ENCODE measurements at regions not wholly inside any gene's neighbourhood (a gene's known extent, or its start where the extent isn't known, plus 50 kb on each side); places are given as distances from the start of the nearest gene placed in this dataset.
"Not testable (repeated sequence)": the region's sequence is repeated elsewhere in the genome, so short reads cannot be mapped to it uniquely, and the experiment has no call there.

GRCh38 chr6:169108753-169109152, 144.9 kb downstream of the THBS2 start:
- Mint-ChIP-seq H3K27ac (no peak overlapping the region), H3K9me3 (no peaks in the 10 kb centered on the region), H3K27me3 (ENCODE audit: low read depth in 3 of 3) (peaks cover 0 to 8% (median 3%) of the 10 kb centered on the region in 3 donors), H3K4me1 (no peaks in the 10 kb centered on the region), H3K4me3 (no peak overlapping the region), H3K36me3 (no peaks in the 10 kb centered on the region)
- DNase-seq, result no peak

DNA sequence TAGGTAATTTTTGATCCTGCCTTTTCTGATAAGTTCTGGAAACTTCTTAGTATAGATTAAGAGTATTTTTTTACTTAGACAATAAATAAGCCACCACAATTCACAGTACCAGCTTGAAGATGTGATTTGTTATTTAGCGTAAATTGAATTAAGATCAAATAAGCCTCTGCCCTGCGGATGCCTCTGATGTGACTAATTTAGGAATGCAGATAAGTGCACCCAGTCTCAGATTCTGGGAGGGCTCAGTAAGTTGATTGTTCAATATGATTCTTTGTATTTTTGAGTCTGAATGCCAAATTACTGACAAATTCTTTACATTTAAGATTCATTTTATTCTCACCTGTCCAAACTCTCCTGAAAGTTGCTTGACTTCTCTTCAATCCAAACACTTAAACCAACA, 147.5 kb downstream of the THBS2 start:
- Mint-ChIP-seq H3K4me3 (no peak overlapping the region), H3K36me3 (no peaks in the 10 kb centered on the region), H3K9me3 (no peaks in the 10 kb centered on the region), H3K27ac (no peak overlapping the region), H3K4me1 (no peaks in the 10 kb centered on the region), H3K27me3 (ENCODE audit: low read depth in 3 of 3) (peaks cover 0 to 5% (median 2%) of the 10 kb centered on the region in 3 donors)
- DNase-seq, result no peak

GRCh38 chr6:169101981-169102380, 151.7 kb downstream of the THBS2 start:
- Mint-ChIP-seq H3K36me3 (no peaks in the 10 kb centered on the region), H3K27me3 (ENCODE audit: low read depth in 3 of 3) (peaks cover 0 to 15% (median 0%) of the 10 kb centered on the region in 3 donors), H3K4me3 (no peak overlapping the region), H3K27ac (no peak overlapping the region), H3K4me1 (no peaks in the 10 kb centered on the region), H3K9me3 (peaks cover 0 to 2% (median 0%) of the 10 kb centered on the region in 6 donors)
- DNase-seq, result no peak

DNA sequence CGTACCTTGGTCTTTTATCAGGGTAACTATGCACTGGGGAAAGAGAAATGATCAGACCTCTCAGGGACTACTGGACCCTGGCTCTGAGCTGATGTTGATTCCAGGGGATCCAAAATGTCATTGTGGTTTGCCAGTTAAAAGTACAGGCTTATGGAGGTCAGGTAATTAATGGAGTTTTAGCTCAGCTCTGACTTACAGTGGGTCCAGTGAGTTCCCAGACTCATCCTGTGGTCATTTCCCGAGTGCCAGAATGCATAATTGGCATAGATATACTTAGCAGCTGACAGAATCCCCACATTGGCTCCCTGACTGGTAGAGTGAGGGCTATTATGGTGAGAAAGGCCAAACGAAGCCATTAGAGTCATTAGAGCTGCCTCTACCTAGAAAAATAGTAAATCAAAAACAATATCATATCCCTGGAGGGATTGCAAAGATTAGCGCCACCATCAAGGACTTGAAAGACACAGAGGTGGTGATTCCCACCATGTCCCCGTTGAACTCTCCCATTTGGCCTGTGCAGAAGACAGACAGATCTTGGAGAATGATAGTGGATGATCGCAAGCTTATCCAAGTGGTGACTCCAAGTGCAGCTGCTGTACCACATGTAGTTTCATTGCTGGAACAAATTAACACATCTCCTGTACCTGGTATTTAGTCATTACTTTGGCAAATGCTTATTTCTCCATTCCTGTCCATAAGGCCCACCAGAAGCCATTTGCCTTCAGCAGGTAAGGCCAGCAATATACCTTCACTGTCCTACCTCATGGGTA, 152.4 kb downstream of the THBS2 start:
- Mint-ChIP-seq H3K36me3 (no peaks in the 10 kb centered on the region), H3K4me1 (no peaks in the 10 kb centered on the region), H3K4me3 (no peak overlapping the region), H3K27ac (no peak overlapping the region), H3K9me3 (peaks cover 0 to 2% (median 0%) of the 10 kb centered on the region in 6 donors), H3K27me3 (ENCODE audit: low read depth in 3 of 3) (peaks cover 0 to 15% (median 0%) of the 10 kb centered on the region in 3 donors)
- no peak for DNase-seq

DNA sequence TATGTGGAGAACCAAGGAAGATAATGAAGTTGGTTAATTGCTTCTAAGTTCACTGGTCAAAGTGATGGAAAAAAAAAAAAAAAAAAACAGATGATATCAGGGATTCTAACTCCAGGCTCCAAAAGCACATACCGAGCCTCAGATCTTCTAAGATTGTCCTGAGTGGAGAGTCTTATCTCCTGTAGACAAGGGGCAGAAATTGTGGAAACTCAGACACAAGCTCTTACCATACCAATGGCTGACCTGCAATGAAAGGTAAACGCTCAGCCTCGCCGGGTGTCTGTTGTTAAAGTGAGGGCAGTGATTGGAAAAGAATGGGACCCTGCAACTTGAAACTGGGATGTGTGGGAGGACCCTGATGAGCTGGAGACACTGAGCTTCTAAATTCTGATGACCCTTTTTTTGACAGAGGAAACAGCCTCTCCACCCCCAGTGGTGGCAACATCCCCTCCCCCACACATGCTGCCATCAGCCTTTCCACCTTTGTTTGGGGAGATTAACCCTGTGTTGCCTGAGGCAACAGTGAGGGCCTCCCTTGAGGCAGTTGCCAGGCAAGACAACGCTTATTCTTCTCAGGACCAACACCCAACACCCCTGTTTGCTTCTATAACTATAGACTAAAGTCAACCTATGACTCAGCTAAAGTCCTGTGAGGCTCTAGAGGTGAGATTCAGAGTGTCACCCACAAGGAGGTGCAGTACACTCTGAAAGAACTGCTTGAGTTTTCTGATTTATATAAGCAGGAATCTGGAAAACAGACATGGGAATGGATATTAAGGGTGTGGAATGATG, 154.0 kb downstream of the THBS2 start:
- peaks cover 0 to 15% (median 0%) of the 10 kb centered on the region in 3 donors for H3K27me3 Mint-ChIP-seq (ENCODE audit: low read depth in 3 of 3)
- no peaks in the 10 kb centered on the region for H3K4me1 Mint-ChIP-seq
- no peak overlapping the region for H3K27ac Mint-ChIP-seq
- H3K9me3 Mint-ChIP-seq, result peaks cover 0 to 2% (median 0%) of the 10 kb centered on the region in 6 donors
- DNase-seq, result no peak
- H3K4me3 Mint-ChIP-seq, result no peak overlapping the region
- H3K36me3 Mint-ChIP-seq, result no peaks in the 10 kb centered on the region

DNA sequence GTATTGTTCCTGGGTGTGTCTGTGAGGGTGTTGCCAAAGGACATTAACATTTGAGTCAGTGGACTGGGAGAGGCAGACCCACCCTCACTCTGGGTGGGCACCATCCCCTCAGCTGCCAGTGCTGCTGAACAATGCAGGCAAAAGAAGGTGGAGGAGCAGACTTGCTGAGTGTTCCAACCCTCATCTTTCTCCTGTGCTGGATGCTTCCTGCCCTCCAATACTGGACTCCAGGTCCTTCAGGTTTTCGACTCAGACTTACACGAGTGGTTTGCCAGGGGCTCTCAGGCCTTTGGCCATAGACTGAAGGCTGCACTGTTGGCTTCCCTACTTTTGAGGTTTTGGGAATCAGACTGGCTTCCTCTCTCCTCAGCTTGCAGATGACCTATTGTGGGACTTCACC, 155.0 kb downstream of the THBS2 start:
- not testable (repeated sequence) for H3K9me3 Mint-ChIP-seq, H3K36me3 Mint-ChIP-seq, H3K27ac Mint-ChIP-seq, H3K4me1 Mint-ChIP-seq, DNase-seq, H3K4me3 Mint-ChIP-seq
- H3K27me3 Mint-ChIP-seq (ENCODE audit: low read depth in 3 of 3), result peaks cover 0 to 15% (median 0%) of the 10 kb centered on the region in 3 donors

- H3K4me3 Mint-ChIP-seq, result no peak overlapping the region
- no peak overlapping the region for H3K27ac Mint-ChIP-seq
- no peaks in the 10 kb centered on the region for H3K36me3 Mint-ChIP-seq
- peaks cover 0 to 2% (median 0%) of the 10 kb centered on the region in 6 donors for H3K9me3 Mint-ChIP-seq
- H3K4me1 Mint-ChIP-seq, result no peaks in the 10 kb centered on the region
- no peak for DNase-seq
- H3K27me3 Mint-ChIP-seq (ENCODE audit: low read depth in 3 of 3), result peaks cover 0 to 15% (median 0%) of the 10 kb centered on the region in 3 donors
These were observed 155.5 kb downstream of the THBS2 start for GRCh38 chr6:169098116-169098515.

GRCh38 chr6:169097381-169097959, 156.2 kb downstream of the THBS2 start:
- peaks cover 0 to 15% (median 0%) of the 10 kb centered on the region in 3 donors for H3K27me3 Mint-ChIP-seq (ENCODE audit: low read depth in 3 of 3)
- H3K4me1 Mint-ChIP-seq, result no peaks in the 10 kb centered on the region
- H3K27ac Mint-ChIP-seq, result no peak overlapping the region
- H3K4me3 Mint-ChIP-seq, result no peak overlapping the region
- no peak for DNase-seq
- H3K36me3 Mint-ChIP-seq, result no peaks in the 10 kb centered on the region
- peaks cover 0 to 5% (median 0%) of the 10 kb centered on the region in 6 donors for H3K9me3 Mint-ChIP-seq

DNA sequence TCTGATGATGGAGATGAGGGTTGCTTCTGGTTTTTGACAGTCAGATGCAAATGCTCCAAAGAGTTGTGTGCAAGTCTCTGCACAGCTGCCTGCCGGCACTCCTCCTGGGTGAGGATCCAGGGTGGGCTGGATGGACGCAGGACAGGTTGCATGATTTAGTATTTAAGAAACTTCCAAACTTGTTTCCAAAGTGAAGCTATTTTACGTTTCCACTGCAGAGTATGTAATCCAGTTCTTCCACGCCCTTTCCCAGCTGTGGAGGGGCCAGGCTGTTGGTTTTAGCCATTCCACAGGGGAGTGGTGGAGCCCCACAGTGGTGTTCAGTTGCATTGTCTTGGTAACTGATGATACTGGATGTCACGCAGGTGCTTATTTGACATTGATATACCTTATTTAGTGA, 157.3 kb downstream of the THBS2 start:
- H3K27me3 Mint-ChIP-seq (ENCODE audit: low read depth in 3 of 3), result peaks cover 0 to 13% (median 0%) of the 10 kb centered on the region in 3 donors
- H3K27ac Mint-ChIP-seq, result no peak overlapping the region
- H3K36me3 Mint-ChIP-seq, result no peaks in the 10 kb centered on the region
- peaks cover 0 to 9% (median 3%) of the 10 kb centered on the region in 6 donors for H3K9me3 Mint-ChIP-seq
- DNase-seq, result no peak
- H3K4me1 Mint-ChIP-seq, result no peaks in the 10 kb centered on the region
- no peak overlapping the region for H3K4me3 Mint-ChIP-seq

DNA sequence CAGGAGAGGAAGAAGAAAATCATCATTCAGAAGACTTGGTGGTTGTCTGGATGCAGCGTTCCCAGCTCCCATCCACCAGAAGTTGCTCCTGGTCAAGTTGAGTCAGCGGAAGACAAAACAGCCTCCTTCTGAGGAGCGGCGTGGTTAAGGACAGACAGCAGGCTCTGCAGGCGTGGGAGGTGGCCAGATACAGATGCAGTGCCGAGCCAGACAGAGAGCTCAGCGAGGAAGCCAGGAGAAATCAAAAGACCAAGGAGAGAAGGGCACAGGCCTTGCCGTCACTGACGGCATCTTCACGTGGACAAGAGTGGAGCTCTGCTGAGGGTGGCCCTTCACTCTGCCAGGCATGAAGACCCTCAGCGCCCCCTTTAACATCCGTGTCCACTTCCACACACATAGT, 158.5 kb downstream of the THBS2 start:
- Mint-ChIP-seq H3K27me3 (ENCODE audit: low read depth in 3 of 3) (peaks cover 0 to 14% (median 0%) of the 10 kb centered on the region in 3 donors), H3K27ac (no peak overlapping the region), H3K4me1 (no peaks in the 10 kb centered on the region), H3K4me3 (no peak overlapping the region), H3K36me3 (peaks cover 0 to 2% (median under 1%) of the 10 kb centered on the region in 3 donors), H3K9me3 (peaks cover 1 to 19% (median 6%) of the 10 kb centered on the region in 6 donors)
- DNase-seq, result no peak

DNA sequence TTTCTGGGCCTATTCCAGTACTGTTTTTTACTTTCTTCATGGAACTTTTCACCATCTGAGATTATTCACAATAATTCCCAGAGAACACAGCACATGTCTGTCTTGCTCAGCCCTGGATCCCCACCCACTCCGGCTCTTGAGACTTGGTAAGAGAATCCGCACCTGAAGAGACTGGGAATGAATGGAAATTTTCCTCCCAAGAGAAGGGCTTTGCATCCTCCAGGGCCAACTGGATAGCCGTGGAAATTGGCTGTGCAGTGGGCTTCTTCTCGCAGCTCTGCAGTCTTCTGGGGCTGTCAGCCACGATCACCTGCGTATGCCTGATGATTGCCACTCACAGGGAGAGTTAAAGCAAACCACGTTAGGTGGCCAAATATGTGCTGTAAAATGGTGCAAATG, 159.1 kb downstream of the THBS2 start:
- H3K9me3 Mint-ChIP-seq, result peaks cover 5 to 24% (median 11%) of the 10 kb centered on the region in 6 donors
- peaks cover 0 to 7% (median 3%) of the 10 kb centered on the region in 3 donors for H3K36me3 Mint-ChIP-seq
- DNase-seq, result no peak
- peaks cover 0 to 16% (median 0%) of the 10 kb centered on the region in 3 donors for H3K27me3 Mint-ChIP-seq (ENCODE audit: low read depth in 3 of 3)
- no peak overlapping the region for H3K4me3 Mint-ChIP-seq
- H3K27ac Mint-ChIP-seq, result no peak overlapping the region
- H3K4me1 Mint-ChIP-seq, result no peaks in the 10 kb centered on the region

GRCh38 chr6:169093770-169094551, 159.7 kb downstream of the THBS2 start:
- peaks cover 0 to 16% (median 0%) of the 10 kb centered on the region in 3 donors for H3K27me3 Mint-ChIP-seq (ENCODE audit: low read depth in 3 of 3)
- H3K27ac Mint-ChIP-seq, result no peak overlapping the region
- no peaks in the 10 kb centered on the region for H3K4me1 Mint-ChIP-seq

DNA sequence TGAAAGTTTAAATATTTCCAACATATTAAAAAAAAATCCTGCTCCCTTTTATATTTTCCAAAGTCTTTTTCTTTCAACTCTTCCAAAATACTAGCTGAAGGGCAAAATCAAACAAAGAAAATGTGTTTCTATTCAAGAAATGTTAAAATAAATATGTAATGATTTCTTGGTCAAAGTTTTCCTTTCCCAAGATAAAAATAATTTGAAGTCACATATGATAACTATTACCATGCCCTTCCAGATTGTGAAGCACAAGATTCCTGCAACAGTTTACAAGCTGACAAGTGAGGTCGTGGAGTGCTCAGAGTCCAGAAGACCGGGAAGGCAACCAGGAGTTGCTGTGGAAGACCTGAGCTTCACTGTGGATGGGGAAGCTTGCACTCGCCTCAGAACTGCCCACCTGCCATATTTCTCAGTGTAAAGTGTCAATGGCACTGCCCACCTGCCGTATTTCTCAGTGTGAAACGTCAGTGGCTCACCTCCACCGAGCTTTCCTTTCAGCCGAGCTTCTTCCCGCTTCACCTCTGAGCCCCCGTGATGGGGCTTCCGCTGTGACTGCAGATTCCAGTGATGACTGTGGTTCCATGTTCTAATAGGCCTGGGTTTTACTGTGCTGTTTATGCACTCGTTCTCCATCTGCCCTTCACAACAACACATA, 160.5 kb downstream of the THBS2 start:
- Mint-ChIP-seq H3K4me3 (no peak overlapping the region), H3K36me3 (peaks cover 0 to 7% (median 3%) of the 10 kb centered on the region in 3 donors), H3K4me1 (no peaks in the 10 kb centered on the region)

More at GRCh38 chr6:169093770-169094551, 159.7 kb downstream of the THBS2 start:
- no peak for DNase-seq
- H3K36me3 Mint-ChIP-seq, result peaks cover 0 to 7% (median 3%) of the 10 kb centered on the region in 3 donors
- no peak overlapping the region for H3K4me3 Mint-ChIP-seq
- peaks cover 5 to 24% (median 11%) of the 10 kb centered on the region in 6 donors for H3K9me3 Mint-ChIP-seq

More for the DNA sequence above, 160.5 kb downstream of the THBS2 start:
- H3K27me3 Mint-ChIP-seq (ENCODE audit: low read depth in 3 of 3), result peaks cover 0 to 16% (median 0%) of the 10 kb centered on the region in 3 donors
- no peak for DNase-seq
- peaks cover 5 to 24% (median 11%) of the 10 kb centered on the region in 6 donors for H3K9me3 Mint-ChIP-seq
- H3K27ac Mint-ChIP-seq, result no peak overlapping the region
